Tibial nerve (tissue), 4 donors: ENCODE measurements at regions not wholly inside any gene's neighbourhood (a gene's known extent, or its start where the extent isn't known, plus 50 kb on each side); places are given as distances from the start of the nearest gene placed in this dataset.

Experiments used
- DNase-seq, 2 donors: peaks; one replicate each; pipeline ENCODE4 v3.0.0-alpha.2; 2019; ENCODE audit warnings: low spot score in 2 of 2
- H3K27ac ChIP-seq, 4 donors: fragments of 200-600 bp; sonication (generic) in 3 of 4; one replicate each; pipeline ENCODE4 v1.5.1; 2017 to 2019; ENCODE audit warnings: mild to moderate bottlenecking in 1 of 4
- H3K27me3 ChIP-seq, 2 donors: fragments of 200-600 bp; sonication (generic) in 1 of 2; one replicate each; pipeline versions ENCODE4 v1.5.1 to v1.6.0; 2017 to 2019
- H3K36me3 ChIP-seq, 3 donors: fragments of 200-600 bp; sonication (generic); one replicate each; pipeline ENCODE4 v1.5.1; 2018 to 2019
- H3K4me1 ChIP-seq, 4 donors: fragments of 200-600 bp; sonication (generic) in 3 of 4; one replicate each; pipeline ENCODE4 v1.5.1; 2017 to 2019
- H3K4me3 ChIP-seq, 4 donors: fragments of 200-600 bp; sonication (generic) in 3 of 4; one replicate each; pipeline ENCODE4 v1.5.1; 2017 to 2019; ENCODE audit warnings: mild to moderate bottlenecking in 1 of 4, moderate library complexity in 1 of 4
- H3K9me3 ChIP-seq, 4 donors: fragments of 200-600 bp; sonication (generic) in 3 of 4; one replicate each; pipeline ENCODE4 v1.5.1; 2017 to 2019
- CTCF ChIP-seq, 5 experiments: fragments of 200-600 bp in 3 of 5; fragments of 450-650 bp in 2 of 5; sonication (generic) in 3 of 5; IDR thresholded peaks; one replicate each; pipeline ENCODE4 v1.5.1; 2016 to 2019; ENCODE audit warnings: antibody characterized with exemption in 5 of 5, mild to moderate bottlenecking in 3 of 5, moderate library complexity in 2 of 5
- EP300 ChIP-seq, 2 donors: sonication (generic); formaldehyde crosslinking; IDR thresholded peaks; one replicate each; pipeline ENCODE4 v1.6.1; 2017; ENCODE audit warnings: antibody characterized with exemption in 2 of 2, mild to moderate bottlenecking in 1 of 2
- POLR2A ChIP-seq, 2 donors: fragments of 450-650 bp; IDR thresholded peaks; one replicate each; pipeline ENCODE4 v1.6.1; 2017; ENCODE audit warnings: antibody characterized with exemption in 2 of 2, mild to moderate bottlenecking in 2 of 2, moderate library complexity in 2 of 2
- WGBS, 2 donors: methylation state at CpG; one replicate each; pipeline ENCODE4 v1.1.5; 2018; 5-methylcytosine and 5-hydroxymethylcytosine counted together

- no peak overlapping the region for H3K27ac ChIP-seq
- TF ChIP-seq CTCF (IDR thresholded peaks at IDR 0.05) (no peak), POLR2A (IDR thresholded peaks at IDR 0.05) (no peak), EP300 (IDR thresholded peaks at IDR 0.05) (no peak)
- H3K4me1 ChIP-seq: no peaks in the 10 kb centered on the region
- no peaks in the 10 kb centered on the region for H3K36me3 ChIP-seq
- no peak for DNase-seq
- H3K4me3 ChIP-seq: no peak overlapping the region
- no peaks in the 10 kb centered on the region for H3K27me3 ChIP-seq
- no peaks in the 10 kb centered on the region for H3K9me3 ChIP-seq
- WGBS, 2 donors: 84 to 87% methylated on average over 3 of the region's 3 CpGs
Observed at GRCh38 chr9:119095072-119095471, 274.2 kb downstream of the BRINP1 start.

GRCh38 chr9:119101048-119101447 lies 268.2 kb downstream of the BRINP1 start:
- no peak overlapping the region for H3K4me3 ChIP-seq
- no peaks in the 10 kb centered on the region for H3K4me1 ChIP-seq
- H3K27ac ChIP-seq: no peak overlapping the region
- no peak for TF ChIP-seq CTCF (IDR thresholded peaks at IDR 0.05)
- H3K9me3 ChIP-seq: no peaks in the 10 kb centered on the region
- DNase-seq: no peak
- no peaks in the 10 kb centered on the region for H3K27me3 ChIP-seq
- 39 to 45% methylated on average over 4 of the region's 4 CpGs for WGBS, 2 donors
- no peaks in the 10 kb centered on the region for H3K36me3 ChIP-seq

DNA sequence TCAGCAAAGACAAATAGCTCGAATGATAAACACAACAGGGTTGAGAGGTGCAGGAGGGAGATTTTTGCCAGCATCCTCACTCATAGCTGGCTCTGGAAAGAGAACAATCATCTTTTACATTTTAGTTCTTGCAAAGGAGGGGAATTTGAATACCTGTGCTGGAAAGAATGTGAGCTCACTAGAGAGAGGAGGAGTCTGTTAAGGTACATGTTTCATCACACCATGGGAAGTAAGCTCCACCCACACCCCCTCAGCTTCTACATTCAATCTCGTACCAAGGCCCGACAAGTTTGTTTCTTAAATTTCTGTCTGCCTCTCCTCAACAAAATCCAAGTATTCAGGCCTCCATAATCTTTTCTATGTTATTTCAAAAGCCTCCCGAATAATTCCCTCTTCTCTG lies 254.6 kb downstream of the BRINP1 start:
- no peak overlapping the region for H3K27ac ChIP-seq
- no peaks in the 10 kb centered on the region for H3K4me1 ChIP-seq
- H3K9me3 ChIP-seq: no peaks in the 10 kb centered on the region
- no peaks in the 10 kb centered on the region for H3K27me3 ChIP-seq
- 80 to 84% methylated on average over 4 of the region's 4 CpGs for WGBS, 2 donors
- H3K36me3 ChIP-seq: no peaks in the 10 kb centered on the region
- no peak overlapping the region for H3K4me3 ChIP-seq
- TF ChIP-seq EP300 (IDR thresholded peaks at IDR 0.05): no peak
- no peak for TF ChIP-seq CTCF (IDR thresholded peaks at IDR 0.05)
- TF ChIP-seq POLR2A (IDR thresholded peaks at IDR 0.05): no peak
- DNase-seq: no peak
